ENCODE measurements at regions not wholly inside any gene's neighbourhood (a gene's known extent, or its start where the extent isn't known, plus 50 kb on each side); places are given as distances from the start of the nearest gene placed in this dataset.

GRCh38 chr1:79074975-79075374, 68.4 kb upstream of the ADGRL4 start:
- TF ChIP-seq YY1 (IDR thresholded peaks at IDR 0.05; ENCODE audit: insufficient read depth, insufficient read length), result no peak
- TF ChIP-seq ZNF274 (IDR thresholded peaks at IDR 0.05; ENCODE audit: low read depth, low read length), result no peak
- no peak for TF ChIP-seq SUZ12 (IDR thresholded peaks at IDR 0.05; ENCODE audit: extremely low read depth, insufficient read depth, insufficient read length)
